ENCODE measurements at regions not wholly inside any gene's neighbourhood (a gene's known extent, or its start where the extent isn't known, plus 50 kb on each side); places are given as distances from the start of the nearest gene placed in this dataset.

- no peaks in the 10 kb centered on the region for H3K27me3 ChIP-seq (replicated peaks; ENCODE audit: insufficient read depth, low read depth, low read length, poor library complexity)
- intact Hi-C loops (cut with micrococcal nuclease; ENCODE audit: unreplicated experiment) = no loop called here
- no TSS peak for BruUV-seq (replicated peaks)
- TF ChIP-seq, protein P1, sequence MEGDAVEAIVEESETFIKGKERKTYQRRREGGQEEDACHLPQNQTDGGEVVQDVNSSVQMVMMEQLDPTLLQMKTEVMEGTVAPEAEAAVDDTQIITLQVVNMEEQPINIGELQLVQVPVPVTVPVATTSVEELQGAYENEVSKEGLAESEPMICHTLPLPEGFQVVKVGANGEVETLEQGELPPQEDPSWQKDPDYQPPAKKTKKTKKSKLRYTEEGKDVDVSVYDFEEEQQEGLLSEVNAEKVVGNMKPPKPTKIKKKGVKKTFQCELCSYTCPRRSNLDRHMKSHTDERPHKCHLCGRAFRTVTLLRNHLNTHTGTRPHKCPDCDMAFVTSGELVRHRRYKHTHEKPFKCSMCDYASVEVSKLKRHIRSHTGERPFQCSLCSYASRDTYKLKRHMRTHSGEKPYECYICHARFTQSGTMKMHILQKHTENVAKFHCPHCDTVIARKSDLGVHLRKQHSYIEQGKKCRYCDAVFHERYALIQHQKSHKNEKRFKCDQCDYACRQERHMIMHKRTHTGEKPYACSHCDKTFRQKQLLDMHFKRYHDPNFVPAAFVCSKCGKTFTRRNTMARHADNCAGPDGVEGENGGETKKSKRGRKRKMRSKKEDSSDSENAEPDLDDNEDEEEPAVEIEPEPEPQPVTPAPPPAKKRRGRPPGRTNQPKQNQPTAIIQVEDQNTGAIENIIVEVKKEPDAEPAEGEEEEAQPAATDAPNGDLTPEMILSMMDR (conservative IDR thresholded peaks at IDR 0.05; ENCODE audit: low read depth, low read length) = no peak
- TF ChIP-seq EZH2 (IDR thresholded peaks at IDR 0.05; ENCODE audit: borderline replicate concordance, low read depth, low read length, poor library complexity, severe bottlenecking) = no peak
- H3K36me3 ChIP-seq (ENCODE audit: insufficient read depth, low read length, poor library complexity, severe bottlenecking) = no peaks in the 10 kb centered on the region
- ChIA-PET CTCF (no interaction called here), POLR2A (ENCODE audit: low non-redundant PET) (no interaction called here)
- no peaks in the 10 kb centered on the region for H3K9me3 ChIP-seq (ENCODE audit: low read depth, low read length, poor library complexity, severe bottlenecking)
- peaks cover 14% of the 10 kb centered on the region for H3K4me1 ChIP-seq (ENCODE audit: insufficient read depth, low read length, poor library complexity, severe bottlenecking)
- no peak overlapping the region for H3K4me3 ChIP-seq (ENCODE audit: low read depth, low read length, poor library complexity, severe bottlenecking)
- DNase-seq (ENCODE audit: low spot score) = no peak
- H3K27ac ChIP-seq (ENCODE audit: low read depth, low read length, poor library complexity, severe bottlenecking) = no peak overlapping the region
Observed at GRCh38 chr2:128551435-128551834, 232.8 kb upstream of the HS6ST1 start.

GRCh38 chr2:128552141-128552805 lies 233.6 kb upstream of the HS6ST1 start:
- Histone ChIP-seq H3K9me3 (ENCODE audit: low read depth, low read length, poor library complexity, severe bottlenecking) (no peaks in the 10 kb centered on the region), H3K4me3 (ENCODE audit: low read depth, low read length, poor library complexity, severe bottlenecking) (no peak overlapping the region), H3K27me3 (replicated peaks; ENCODE audit: insufficient read depth, low read depth, low read length, poor library complexity) (no peaks in the 10 kb centered on the region), H3K4me1 (ENCODE audit: insufficient read depth, low read length, poor library complexity, severe bottlenecking) (peaks cover 14% of the 10 kb centered on the region), H3K36me3 (ENCODE audit: insufficient read depth, low read length, poor library complexity, severe bottlenecking) (no peaks in the 10 kb centered on the region), H3K27ac (ENCODE audit: low read depth, low read length, poor library complexity, severe bottlenecking) (no peak overlapping the region)
- no peak for TF ChIP-seq EZH2 (IDR thresholded peaks at IDR 0.05; ENCODE audit: borderline replicate concordance, low read depth, low read length, poor library complexity, severe bottlenecking)
- TF ChIP-seq, protein P1 (conservative IDR thresholded peaks at IDR 0.05; ENCODE audit: low read depth, low read length) = no peak
- intact Hi-C loops (cut with micrococcal nuclease; ENCODE audit: unreplicated experiment) = no loop called here
- no peak for DNase-seq (ENCODE audit: low spot score)
- ChIA-PET CTCF (no interaction called here), POLR2A (ENCODE audit: low non-redundant PET) (no interaction called here)
- BruUV-seq (replicated peaks) = no TSS peak

DNA sequence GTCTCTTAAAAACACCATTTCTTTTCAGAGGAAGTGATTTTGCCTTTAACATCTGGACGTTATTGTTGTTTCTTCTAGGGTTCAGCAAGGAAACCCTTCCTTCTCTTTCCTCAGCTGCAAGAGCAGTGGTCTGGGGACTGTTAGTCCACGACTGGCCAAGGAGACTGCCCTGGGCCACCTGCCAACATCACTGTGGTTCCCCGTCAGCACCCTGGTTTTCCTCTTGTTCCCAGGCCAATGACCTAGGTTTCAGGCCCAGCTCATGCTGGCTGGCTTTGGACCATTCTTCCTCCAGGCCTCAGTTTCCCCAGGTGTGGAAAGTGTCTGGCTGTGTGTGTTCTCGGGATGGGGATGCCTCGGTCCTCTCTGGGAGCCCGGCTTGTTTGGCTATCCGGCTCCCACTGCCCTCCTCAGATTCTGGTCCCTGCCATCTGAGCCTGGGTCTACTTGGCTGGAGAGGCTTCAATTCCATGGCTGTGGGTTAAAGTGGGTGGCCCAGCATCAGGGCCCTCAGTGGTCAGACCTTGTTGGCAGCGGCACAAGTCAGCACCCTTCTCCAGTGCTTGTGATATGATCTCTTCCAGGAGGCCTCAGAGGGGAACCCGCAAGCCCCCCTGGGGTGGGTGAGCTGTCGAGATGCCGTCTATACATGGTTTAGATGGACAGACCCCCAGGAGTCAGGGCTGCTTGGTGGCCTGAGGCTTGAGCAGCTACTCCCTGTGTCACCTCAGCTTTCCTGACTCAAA lies 234.3 kb upstream of the HS6ST1 start:
- intact Hi-C loops (cut with micrococcal nuclease; ENCODE audit: unreplicated experiment) = no loop called here
- no peak overlapping the region for H3K4me3 ChIP-seq (ENCODE audit: low read depth, low read length, poor library complexity, severe bottlenecking)
- H3K36me3 ChIP-seq (ENCODE audit: insufficient read depth, low read length, poor library complexity, severe bottlenecking) = no peaks in the 10 kb centered on the region
- DNase-seq (ENCODE audit: low spot score) = no peak
- TF ChIP-seq, protein P1 (conservative IDR thresholded peaks at IDR 0.05; ENCODE audit: low read depth, low read length) = no peak
- TF ChIP-seq EZH2 (IDR thresholded peaks at IDR 0.05; ENCODE audit: borderline replicate concordance, low read depth, low read length, poor library complexity, severe bottlenecking) = no peak
- H3K4me1 ChIP-seq (ENCODE audit: insufficient read depth, low read length, poor library complexity, severe bottlenecking) = peaks cover 20% of the 10 kb centered on the region
- H3K9me3 ChIP-seq (ENCODE audit: low read depth, low read length, poor library complexity, severe bottlenecking) = no peaks in the 10 kb centered on the region
- no peak overlapping the region for H3K27ac ChIP-seq (ENCODE audit: low read depth, low read length, poor library complexity, severe bottlenecking)
- no TSS peak for BruUV-seq (replicated peaks)
- CTCF ChIA-PET = no interaction called here
- no peaks in the 10 kb centered on the region for H3K27me3 ChIP-seq (replicated peaks; ENCODE audit: insufficient read depth, low read depth, low read length, poor library complexity)
- POLR2A ChIA-PET (ENCODE audit: low non-redundant PET) = no interaction called here

Data from A673 (cell line).